ENCODE measurements at regions not wholly inside any gene's neighbourhood (a gene's known extent, or its start where the extent isn't known, plus 50 kb on each side); places are given as distances from the start of the nearest gene placed in this dataset.

- Histone ChIP-seq H2AK5ac (ENCODE audit: low read length) (no peak overlapping the region), H3K9me3 (ENCODE audit: insufficient read depth, low read depth, low read length) (no peaks in the 10 kb centered on the region)
- no CpG with 5 or more reads among the region's 1 CpG for WGBS (ENCODE audit: extremely low coverage, insufficient coverage, insufficient read length)
Measured at GRCh38 chr12:89166121-89166520, 186.2 kb downstream of the DUSP6 start.

GRCh38 chr12:89165703-89166102 is 186.6 kb downstream of the DUSP6 start:
- Histone ChIP-seq H4K12ac (ENCODE audit: low read depth, low read length) (no peak overlapping the region), H2BK12ac (ENCODE audit: low read length) (no peak overlapping the region), H3K4me3 (ENCODE audit: low read depth, low read length) (no peak overlapping the region), H3K9ac (ENCODE audit: low read length) (no peak overlapping the region), H2BK5ac (ENCODE audit: low read depth, low read length, poor library complexity) (no peak overlapping the region), H3K14ac (ENCODE audit: low read length) (no peak overlapping the region), H3K4ac (ENCODE audit: low read depth, low read length) (no peak overlapping the region), H3K36me3 (ENCODE audit: control insufficient read depth in 1 of 2, insufficient read depth in 2 of 2, low read length in 2 of 2) (no peaks in the 10 kb centered on the region), H2AK5ac (ENCODE audit: low read length) (no peak overlapping the region), H2AFZ (ENCODE audit: insufficient read depth, low read length, poor library complexity) (no peak overlapping the region), H4K8ac (ENCODE audit: low read depth, low read length) (no peak overlapping the region), H3K79me2 (ENCODE audit: control insufficient read depth, insufficient read depth, low read length, poor library complexity) (no peaks in the 10 kb centered on the region), H4K91ac (ENCODE audit: low read depth, low read length) (no peak overlapping the region), H3K18ac (ENCODE audit: low read length) (no peak overlapping the region), H2BK120ac (ENCODE audit: insufficient read depth, low read length, poor library complexity) (no peak overlapping the region), H3K79me1 (ENCODE audit: low read length) (no peaks in the 10 kb centered on the region), H3K23ac (ENCODE audit: low read length) (no peak overlapping the region), H3K4me1 (ENCODE audit: control insufficient read depth in 1 of 2, insufficient read depth in 2 of 2, low read length in 2 of 2) (peaks cover 0 to under 1% of the 10 kb centered on the region in 2 experiments), H3K27me3 (ENCODE audit: insufficient read depth, low read length) (no peaks in the 10 kb centered on the region), H3K4me2 (ENCODE audit: low read length) (no peak overlapping the region), H3K27ac (ENCODE audit: low read depth, low read length) (no peak overlapping the region), H3K9me3 (ENCODE audit: insufficient read depth, low read depth, low read length) (no peaks in the 10 kb centered on the region)
- no peak for DNase-seq

More at GRCh38 chr12:89166121-89166520, 186.2 kb downstream of the DUSP6 start:
- Histone ChIP-seq H3K14ac (ENCODE audit: low read length) (no peak overlapping the region), H3K4me2 (ENCODE audit: low read length) (no peak overlapping the region), H3K18ac (ENCODE audit: low read length) (no peak overlapping the region), H3K36me3 (ENCODE audit: control insufficient read depth in 1 of 2, insufficient read depth in 2 of 2, low read length in 2 of 2) (no peaks in the 10 kb centered on the region), H3K79me1 (ENCODE audit: low read length) (no peaks in the 10 kb centered on the region), H3K79me2 (ENCODE audit: control insufficient read depth, insufficient read depth, low read length, poor library complexity) (no peaks in the 10 kb centered on the region), H3K4me1 (ENCODE audit: control insufficient read depth in 1 of 2, insufficient read depth in 2 of 2, low read length in 2 of 2) (no peaks in the 10 kb centered on the region), H3K4me3 (ENCODE audit: low read depth, low read length) (no peak overlapping the region), H2AFZ (ENCODE audit: insufficient read depth, low read length, poor library complexity) (no peak overlapping the region), H4K91ac (ENCODE audit: low read depth, low read length) (no peak overlapping the region), H3K27ac (ENCODE audit: low read depth, low read length) (no peak overlapping the region), H3K27me3 (ENCODE audit: insufficient read depth, low read length) (no peaks in the 10 kb centered on the region), H3K9ac (ENCODE audit: low read length) (no peak overlapping the region), H2BK12ac (ENCODE audit: low read length) (no peak overlapping the region), H4K8ac (ENCODE audit: low read depth, low read length) (no peak overlapping the region), H2BK120ac (ENCODE audit: insufficient read depth, low read length, poor library complexity) (no peak overlapping the region), H2BK5ac (ENCODE audit: low read depth, low read length, poor library complexity) (no peak overlapping the region), H3K4ac (ENCODE audit: low read depth, low read length) (no peak overlapping the region), H4K12ac (ENCODE audit: low read depth, low read length) (no peak overlapping the region), H3K23ac (ENCODE audit: low read length) (no peak overlapping the region)
- no peak for DNase-seq

GRCh38 chr12:89163918-89164317 is 188.4 kb downstream of the DUSP6 start:
- H3K4me3 ChIP-seq (ENCODE audit: low read depth, low read length): no peak overlapping the region
- no peak overlapping the region for H2BK12ac ChIP-seq (ENCODE audit: low read length)
- no peak overlapping the region for H2AK5ac ChIP-seq (ENCODE audit: low read length)
- H3K23ac ChIP-seq (ENCODE audit: low read length): no peak overlapping the region
- no peaks in the 10 kb centered on the region for H3K79me1 ChIP-seq (ENCODE audit: low read length)
- H3K4me1 ChIP-seq (ENCODE audit: control insufficient read depth in 1 of 2, insufficient read depth in 2 of 2, low read length in 2 of 2): peaks cover 0 to 2% of the 10 kb centered on the region in 2 experiments
- H2AFZ ChIP-seq (ENCODE audit: insufficient read depth, low read length, poor library complexity): no peak overlapping the region
- H3K14ac ChIP-seq (ENCODE audit: low read length): no peak overlapping the region
- H3K18ac ChIP-seq (ENCODE audit: low read length): no peak overlapping the region
- H3K27me3 ChIP-seq (ENCODE audit: insufficient read depth, low read length): no peaks in the 10 kb centered on the region
- H2BK120ac ChIP-seq (ENCODE audit: insufficient read depth, low read length, poor library complexity): no peak overlapping the region
- H3K9ac ChIP-seq (ENCODE audit: low read length): no peak overlapping the region
- H4K8ac ChIP-seq (ENCODE audit: low read depth, low read length): no peak overlapping the region
- H3K79me2 ChIP-seq (ENCODE audit: control insufficient read depth, insufficient read depth, low read length, poor library complexity): no peaks in the 10 kb centered on the region
- H3K36me3 ChIP-seq (ENCODE audit: control insufficient read depth in 1 of 2, insufficient read depth in 2 of 2, low read length in 2 of 2): no peaks in the 10 kb centered on the region
- H3K27ac ChIP-seq (ENCODE audit: low read depth, low read length): no peak overlapping the region
- H3K4me2 ChIP-seq (ENCODE audit: low read length): no peak overlapping the region
- whole genome bisulfite sequencing (ENCODE audit: extremely low coverage, insufficient coverage, insufficient read length): no CpG with 5 or more reads among the region's 1 CpG
- H3K4ac ChIP-seq (ENCODE audit: low read depth, low read length): no peak overlapping the region
- no peaks in the 10 kb centered on the region for H3K9me3 ChIP-seq (ENCODE audit: insufficient read depth, low read depth, low read length)
- peak; percentile 66 to 83 for DNase-seq
- no peak overlapping the region for H4K91ac ChIP-seq (ENCODE audit: low read depth, low read length)
- H4K12ac ChIP-seq (ENCODE audit: low read depth, low read length): no peak overlapping the region
- H2BK5ac ChIP-seq (ENCODE audit: low read depth, low read length, poor library complexity): no peak overlapping the region

- H3K23ac ChIP-seq (ENCODE audit: low read length): no peak overlapping the region
- no peak overlapping the region for H3K27ac ChIP-seq (ENCODE audit: low read depth, low read length)
- no peak overlapping the region for H2BK120ac ChIP-seq (ENCODE audit: insufficient read depth, low read length, poor library complexity)
- H3K9me3 ChIP-seq (ENCODE audit: insufficient read depth, low read depth, low read length): no peaks in the 10 kb centered on the region
- DNase-seq: peak; percentile 93 to 98
- no peak overlapping the region for H2BK12ac ChIP-seq (ENCODE audit: low read length)
- no peak overlapping the region for H4K8ac ChIP-seq (ENCODE audit: low read depth, low read length)
- H3K4me3 ChIP-seq (ENCODE audit: low read depth, low read length): no peak overlapping the region
- no peak overlapping the region for H3K4me2 ChIP-seq (ENCODE audit: low read length)
- H3K79me1 ChIP-seq (ENCODE audit: low read length): no peaks in the 10 kb centered on the region
- no peak overlapping the region for H2AFZ ChIP-seq (ENCODE audit: insufficient read depth, low read length, poor library complexity)
- H3K4ac ChIP-seq (ENCODE audit: low read depth, low read length): no peak overlapping the region
- no peak overlapping the region for H2AK5ac ChIP-seq (ENCODE audit: low read length)
- H3K18ac ChIP-seq (ENCODE audit: low read length): no peak overlapping the region
- no peak overlapping the region for H4K91ac ChIP-seq (ENCODE audit: low read depth, low read length)
- H3K36me3 ChIP-seq (ENCODE audit: control insufficient read depth in 1 of 2, insufficient read depth in 2 of 2, low read length in 2 of 2): no peaks in the 10 kb centered on the region
- no peak overlapping the region for H3K9ac ChIP-seq (ENCODE audit: low read length)
- H3K4me1 ChIP-seq (ENCODE audit: control insufficient read depth in 1 of 2, insufficient read depth in 2 of 2, low read length in 2 of 2): peaks cover 0 to 2% of the 10 kb centered on the region in 2 experiments
- no peaks in the 10 kb centered on the region for H3K79me2 ChIP-seq (ENCODE audit: control insufficient read depth, insufficient read depth, low read length, poor library complexity)
- H4K12ac ChIP-seq (ENCODE audit: low read depth, low read length): no peak overlapping the region
- no peak overlapping the region for H3K14ac ChIP-seq (ENCODE audit: low read length)
- no peaks in the 10 kb centered on the region for H3K27me3 ChIP-seq (ENCODE audit: insufficient read depth, low read length)
- WGBS (ENCODE audit: extremely low coverage, insufficient coverage, insufficient read length): no CpG with 5 or more reads among the region's 3 CpGs
- no peak overlapping the region for H2BK5ac ChIP-seq (ENCODE audit: low read depth, low read length, poor library complexity)
Measured at GRCh38 chr12:89162589-89163261, 189.6 kb downstream of the DUSP6 start.

Measured in trophoblast cell (in vitro differentiated cells and primary cell).